GM10266 (cell line): ENCODE measurements at regions not wholly inside any gene's neighbourhood (a gene's known extent, or its start where the extent isn't known, plus 50 kb on each side); places are given as distances from the start of the nearest gene placed in this dataset.

Experiments used
- DNase-seq: peaks from one replicate; pipeline ENCODE4 v3.0.0; 2012; ENCODE audit errors: extremely low spot score
- TF ChIP-seq, protein P1 (sequence below): IDR thresholded peaks from 2 replicates; pipeline ENCODE4 v1.5.1; 2012; ENCODE audit warnings: mild to moderate bottlenecking, low read depth; ENCODE audit not compliant: control insufficient read depth, insufficient read depth; ENCODE audit errors: missing control alignments

- DNase-seq: no peak
- TF ChIP-seq, protein P1, sequence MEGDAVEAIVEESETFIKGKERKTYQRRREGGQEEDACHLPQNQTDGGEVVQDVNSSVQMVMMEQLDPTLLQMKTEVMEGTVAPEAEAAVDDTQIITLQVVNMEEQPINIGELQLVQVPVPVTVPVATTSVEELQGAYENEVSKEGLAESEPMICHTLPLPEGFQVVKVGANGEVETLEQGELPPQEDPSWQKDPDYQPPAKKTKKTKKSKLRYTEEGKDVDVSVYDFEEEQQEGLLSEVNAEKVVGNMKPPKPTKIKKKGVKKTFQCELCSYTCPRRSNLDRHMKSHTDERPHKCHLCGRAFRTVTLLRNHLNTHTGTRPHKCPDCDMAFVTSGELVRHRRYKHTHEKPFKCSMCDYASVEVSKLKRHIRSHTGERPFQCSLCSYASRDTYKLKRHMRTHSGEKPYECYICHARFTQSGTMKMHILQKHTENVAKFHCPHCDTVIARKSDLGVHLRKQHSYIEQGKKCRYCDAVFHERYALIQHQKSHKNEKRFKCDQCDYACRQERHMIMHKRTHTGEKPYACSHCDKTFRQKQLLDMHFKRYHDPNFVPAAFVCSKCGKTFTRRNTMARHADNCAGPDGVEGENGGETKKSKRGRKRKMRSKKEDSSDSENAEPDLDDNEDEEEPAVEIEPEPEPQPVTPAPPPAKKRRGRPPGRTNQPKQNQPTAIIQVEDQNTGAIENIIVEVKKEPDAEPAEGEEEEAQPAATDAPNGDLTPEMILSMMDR: no peak
These were observed 191.9 kb upstream of the FN1 start for GRCh38 chr2:215627771-215628170.

GRCh38 chr2:215626812-215627281 is 191.0 kb upstream of the FN1 start:
- DNase-seq: no peak
- TF ChIP-seq, protein P1: no peak

DNA sequence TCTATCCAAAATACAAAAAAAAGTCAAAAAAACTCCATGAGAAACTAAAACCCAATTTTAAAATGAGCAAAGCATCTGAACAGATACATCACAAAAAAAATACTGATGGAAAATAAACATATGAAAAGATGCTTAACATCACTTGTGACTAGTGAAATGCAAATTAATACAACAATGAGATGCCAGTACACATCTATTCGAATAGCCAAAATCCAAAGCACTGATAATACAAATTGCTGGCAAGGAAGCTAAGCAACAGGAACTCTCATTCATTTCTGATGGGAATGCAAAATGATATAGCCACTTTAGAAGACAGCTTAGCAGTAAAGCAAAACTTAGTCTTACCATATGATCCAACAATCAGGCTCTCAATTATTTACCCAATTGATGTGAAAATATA is 190.2 kb upstream of the FN1 start:
- DNase-seq: no peak

DNA sequence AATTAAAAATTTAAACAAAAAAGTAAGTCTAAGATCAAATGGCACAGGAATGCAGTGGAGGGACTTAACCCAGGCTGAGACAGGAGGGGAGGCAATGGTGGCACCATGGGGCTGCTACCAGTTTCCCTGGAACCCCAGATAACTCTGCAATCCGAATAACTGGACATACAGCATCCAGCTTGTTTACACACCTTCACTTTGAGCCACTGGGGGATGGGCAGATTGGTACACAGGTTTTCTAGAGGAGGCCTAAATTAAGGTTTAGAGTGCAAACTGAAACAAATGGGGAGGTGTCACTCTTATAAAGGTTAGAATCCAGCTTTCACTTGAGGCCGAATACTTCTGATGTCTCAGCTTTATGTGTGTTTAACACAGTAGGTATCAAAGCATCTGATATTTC is 189.3 kb upstream of the FN1 start:
- TF ChIP-seq, protein P1: no peak

More for the DNA sequence above, 190.2 kb upstream of the FN1 start:
- TF ChIP-seq, protein P1: no peak

DNA sequence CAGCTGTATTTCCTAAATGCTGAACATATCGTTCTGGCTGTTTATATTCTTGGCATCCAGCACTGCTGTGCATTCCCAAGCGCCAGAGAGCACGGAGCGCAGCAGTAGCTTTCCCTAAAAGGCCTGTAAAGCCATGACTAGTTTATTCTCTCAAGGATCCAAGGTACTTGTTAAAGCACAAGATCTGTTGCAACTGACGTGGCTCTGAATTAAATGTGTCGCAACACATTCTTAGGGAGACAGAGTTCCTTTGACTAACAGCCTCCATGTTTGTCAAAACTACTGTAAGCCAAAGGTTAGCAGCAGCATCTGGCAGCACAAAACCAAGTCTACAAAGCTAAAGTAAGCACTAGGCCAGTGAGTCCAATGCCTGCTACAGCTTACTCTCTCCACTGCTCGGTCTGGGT is 188.6 kb upstream of the FN1 start:
- no peak for DNase-seq
- TF ChIP-seq, protein P1: no peak

More for the DNA sequence above, 189.3 kb upstream of the FN1 start:
- no peak for DNase-seq

DNA sequence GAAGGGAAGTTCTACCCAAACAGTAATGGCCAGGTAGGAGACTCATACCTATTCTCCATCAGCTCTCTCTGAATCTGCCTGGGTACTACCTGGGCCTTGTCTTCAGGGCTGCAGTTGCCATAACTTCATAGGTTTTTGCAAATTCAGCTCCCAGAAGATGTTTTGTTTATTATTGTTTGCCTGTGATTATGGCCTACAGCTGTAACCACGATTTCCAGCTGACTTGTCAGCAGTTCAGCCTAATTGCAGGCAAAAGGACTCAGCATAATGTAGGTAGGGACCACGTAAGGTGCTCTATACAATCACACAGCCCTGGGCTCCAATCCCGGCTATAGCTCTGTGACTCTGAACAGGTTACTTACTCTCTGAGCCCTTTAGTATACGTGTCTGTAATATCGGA is 187.0 kb upstream of the FN1 start:
- TF ChIP-seq, protein P1: no peak
- no peak for DNase-seq

DNA sequence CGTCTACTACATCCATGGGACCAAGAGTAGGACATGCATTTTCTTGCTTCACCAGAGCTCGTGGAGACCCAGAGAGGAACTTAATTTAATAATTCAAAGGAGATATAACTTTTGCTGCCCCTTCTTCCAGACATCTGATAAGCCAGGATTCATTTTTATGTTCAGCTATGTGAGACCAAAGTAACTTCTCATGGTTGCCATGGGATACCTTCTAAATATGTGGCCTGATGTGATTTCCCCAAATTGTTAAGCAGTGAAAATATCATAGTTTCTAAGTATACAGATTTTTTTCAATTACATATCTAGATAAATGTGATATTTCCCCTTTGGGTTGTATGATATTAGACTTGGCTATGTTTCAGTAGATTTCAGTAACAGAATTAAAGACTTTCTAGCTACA is 185.5 kb upstream of the FN1 start:
- no peak for DNase-seq
- TF ChIP-seq, protein P1: no peak

- no peak for DNase-seq
- TF ChIP-seq, protein P1: no peak
These were observed 184.7 kb upstream of the FN1 start for GRCh38 chr2:215620528-215620927.
